HG03139 (cell line): ENCODE measurements at regions not wholly inside any gene's neighbourhood (a gene's known extent, or its start where the extent isn't known, plus 50 kb on each side); places are given as distances from the start of the nearest gene placed in this dataset.
"Not testable (repeated sequence)": the region's sequence is repeated elsewhere in the genome, so short reads cannot be mapped to it uniquely, and the experiment has no call there.

ENCODE experiments used
- ATAC-seq: cut with Tn5 transposase; IDR thresholded peaks from one replicate; pipeline ENCODE4 v1.9.1; 2021; ENCODE audit not compliant: unreplicated experiment

GRCh38 chr4:20196476-20196875 is 55.2 kb upstream of the SLIT2 start:
- ATAC-seq: no peak

DNA sequence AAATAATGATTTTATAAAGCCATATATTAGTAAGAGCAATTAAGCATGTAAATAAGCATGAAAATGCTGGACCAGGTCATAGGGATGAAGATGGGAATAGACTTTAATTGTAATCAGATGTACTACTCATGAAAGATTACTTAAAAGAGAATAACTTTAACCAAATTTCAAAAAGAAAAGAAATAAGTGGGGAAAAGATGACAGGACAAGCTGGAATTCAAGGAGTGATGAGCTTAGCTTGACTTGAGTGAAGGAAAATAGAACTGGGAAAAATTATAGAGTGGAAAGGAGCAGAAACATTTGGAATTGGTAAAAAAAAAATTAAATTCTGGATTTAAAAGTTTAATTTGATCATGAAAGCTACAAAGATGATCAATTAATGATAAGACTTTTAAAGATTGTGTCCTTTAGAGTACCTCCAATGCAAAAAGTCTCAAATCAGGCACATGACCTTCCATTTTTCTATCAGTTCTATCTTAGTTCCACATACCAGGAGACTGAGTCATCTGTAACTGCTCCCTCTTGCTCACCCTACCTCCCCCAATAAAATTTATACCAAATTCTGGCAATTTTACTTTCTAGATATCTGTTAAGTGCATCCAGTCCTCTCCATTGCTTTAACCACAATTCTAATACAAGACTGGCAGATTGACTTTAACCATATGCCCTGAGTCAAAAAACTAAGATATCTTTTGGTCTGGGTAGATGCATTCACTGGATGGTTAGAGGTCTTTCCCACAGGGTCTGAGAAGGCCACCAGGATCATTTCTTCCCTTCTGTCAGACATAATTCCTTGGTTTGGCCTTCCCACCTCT is 56.4 kb upstream of the SLIT2 start:
- ATAC-seq: no peak

DNA sequence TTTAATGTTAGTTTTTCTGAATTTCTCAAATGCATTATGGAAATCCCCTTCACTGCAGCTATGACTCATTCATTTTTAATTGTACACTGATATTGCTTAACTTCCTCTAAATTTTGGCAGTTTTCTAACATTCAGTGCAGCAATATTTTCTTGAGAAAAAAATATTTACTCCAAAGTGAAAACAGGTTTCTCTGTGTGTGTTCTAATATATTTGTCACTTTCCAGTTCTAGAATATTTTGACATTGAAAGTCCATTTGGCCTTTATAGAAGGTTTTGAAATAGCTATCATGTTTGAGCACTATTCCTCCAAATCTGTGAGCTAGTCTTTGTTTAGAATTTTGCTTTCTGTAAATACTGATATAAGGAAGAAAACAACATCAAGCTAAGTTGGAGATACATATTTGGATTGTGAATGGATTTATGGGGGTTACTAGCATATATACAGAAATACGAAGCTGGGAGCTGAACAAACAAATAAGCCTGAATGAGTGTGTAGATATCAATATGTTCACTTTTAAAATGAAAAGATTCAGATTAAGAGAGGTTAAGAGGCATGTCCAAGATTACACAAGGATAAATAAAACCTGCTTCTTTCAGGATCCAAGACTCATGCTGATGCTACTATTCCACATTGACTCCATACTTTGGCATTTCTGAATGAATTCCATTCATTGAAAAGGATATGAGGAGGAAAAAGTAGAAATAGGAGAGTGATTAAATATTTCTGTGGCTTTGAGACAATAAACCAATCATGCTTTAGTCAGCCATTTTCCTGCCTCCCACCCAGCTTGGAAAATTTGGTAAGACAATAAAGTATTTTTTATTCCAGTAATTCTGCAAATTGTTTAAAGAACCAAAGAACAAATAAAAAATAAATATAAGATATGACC is 57.3 kb upstream of the SLIT2 start:
- ATAC-seq: no peak

GRCh38 chr4:20193141-20193936 is 58.4 kb upstream of the SLIT2 start:
- ATAC-seq: no peak

GRCh38 chr4:20192736-20193135 is 59.0 kb upstream of the SLIT2 start:
- ATAC-seq: no peak

DNA sequence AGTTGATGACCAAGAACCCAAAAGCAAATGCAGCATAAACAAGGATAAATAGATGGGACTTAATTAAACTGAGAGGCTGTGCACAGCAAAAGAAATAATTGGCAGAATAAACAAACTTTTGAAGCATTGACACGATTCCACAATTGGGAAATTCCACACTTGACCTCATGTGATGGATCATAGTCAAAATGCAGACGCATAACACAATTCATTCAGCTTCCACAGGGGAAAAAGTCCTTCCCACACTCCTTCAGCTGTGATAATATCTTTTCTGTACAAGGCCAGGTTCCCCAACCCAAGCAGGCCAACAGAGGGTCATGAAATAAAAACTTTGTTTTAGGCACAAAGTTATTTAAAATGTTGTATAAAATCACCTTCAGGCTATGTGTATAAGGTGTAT is 66.6 kb upstream of the SLIT2 start:
- ATAC-seq: no peak

GRCh38 chr4:20183131-20183530 is 68.6 kb upstream of the SLIT2 start:
- ATAC-seq: not testable (repeated sequence)

DNA sequence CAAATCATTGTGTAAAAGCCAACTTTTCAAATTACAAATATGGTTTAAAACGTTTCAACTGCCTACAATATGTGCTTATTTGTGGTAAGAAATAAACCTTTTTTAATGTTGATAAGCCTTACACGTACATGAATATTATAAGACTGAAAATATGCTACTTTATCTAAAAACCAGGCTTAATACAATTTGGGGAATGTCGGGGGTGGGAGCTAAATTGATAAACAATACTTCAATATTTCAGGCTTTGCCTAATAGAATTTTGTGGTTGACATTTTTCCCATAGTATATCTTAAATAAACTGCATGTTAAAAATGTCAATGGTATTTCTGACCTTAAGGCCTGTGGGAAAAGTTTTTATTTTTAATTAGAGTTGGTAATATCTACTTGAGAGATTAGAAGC is 69.8 kb upstream of the SLIT2 start:
- no peak for ATAC-seq

- ATAC-seq: no peak
Observed at GRCh38 chr4:20180509-20180908, 71.2 kb upstream of the SLIT2 start.

GRCh38 chr4:20178902-20179576 is 72.7 kb upstream of the SLIT2 start:
- no peak for ATAC-seq

DNA sequence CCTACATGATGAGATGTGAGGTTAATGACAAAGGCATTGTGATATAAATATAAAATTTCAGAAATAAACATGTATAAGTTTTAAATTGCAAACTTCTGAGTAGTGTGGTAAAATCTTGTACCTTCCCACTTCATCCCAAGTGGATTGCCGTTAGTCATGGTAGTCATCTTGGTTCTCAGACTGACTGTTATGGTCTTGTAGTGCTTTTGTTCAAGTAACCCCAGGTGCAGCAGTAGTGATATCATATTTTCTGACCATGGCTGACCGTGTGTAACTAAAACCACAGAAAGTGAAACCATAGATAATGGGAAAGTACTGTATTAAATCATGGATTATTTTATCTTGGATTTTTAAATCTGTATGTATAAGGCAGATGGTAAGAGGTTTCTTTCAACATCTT is 74.8 kb upstream of the SLIT2 start:
- no peak for ATAC-seq

DNA sequence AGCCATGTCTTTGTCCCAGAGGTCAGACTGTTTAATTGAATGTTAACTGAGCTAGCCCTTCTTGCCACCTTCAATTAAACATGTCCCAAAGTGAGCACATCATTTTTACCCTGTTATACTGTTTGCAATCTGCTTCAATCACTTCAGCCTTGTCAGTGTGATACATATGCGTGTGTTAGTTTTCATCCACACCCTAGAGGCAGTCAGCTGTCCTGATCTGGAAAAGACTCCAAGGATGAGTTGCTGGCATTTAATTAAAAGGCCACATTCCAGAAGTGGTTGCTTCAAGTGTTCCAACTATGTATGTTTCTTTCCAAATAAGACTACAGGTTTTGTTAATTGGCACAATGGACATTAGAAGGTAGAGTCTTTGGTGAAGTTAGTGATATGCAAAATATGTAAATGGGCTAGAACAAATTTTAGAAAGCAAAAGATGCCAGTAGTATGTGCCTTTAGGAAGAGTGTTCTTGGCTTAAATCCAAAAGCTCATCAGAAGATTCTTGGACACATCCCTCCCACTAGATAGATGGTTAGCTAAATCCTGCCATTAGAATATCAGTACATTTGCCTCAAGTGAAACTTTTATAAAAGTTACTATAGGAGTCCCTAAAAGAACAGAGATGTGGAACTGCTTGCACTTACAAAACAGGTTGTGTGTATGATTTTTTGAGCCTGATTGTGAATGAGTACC is 79.5 kb upstream of the SLIT2 start:
- no peak for ATAC-seq

- no peak for ATAC-seq
Observed at GRCh38 chr4:20166544-20166943, 85.2 kb upstream of the SLIT2 start.

GRCh38 chr4:20159516-20159915 is 92.2 kb upstream of the SLIT2 start:
- no peak for ATAC-seq

GRCh38 chr4:20158195-20158594 is 93.5 kb upstream of the SLIT2 start:
- ATAC-seq: no peak

- ATAC-seq: no peak
Observed at GRCh38 chr4:20151436-20151835, 100.3 kb upstream of the SLIT2 start.

DNA sequence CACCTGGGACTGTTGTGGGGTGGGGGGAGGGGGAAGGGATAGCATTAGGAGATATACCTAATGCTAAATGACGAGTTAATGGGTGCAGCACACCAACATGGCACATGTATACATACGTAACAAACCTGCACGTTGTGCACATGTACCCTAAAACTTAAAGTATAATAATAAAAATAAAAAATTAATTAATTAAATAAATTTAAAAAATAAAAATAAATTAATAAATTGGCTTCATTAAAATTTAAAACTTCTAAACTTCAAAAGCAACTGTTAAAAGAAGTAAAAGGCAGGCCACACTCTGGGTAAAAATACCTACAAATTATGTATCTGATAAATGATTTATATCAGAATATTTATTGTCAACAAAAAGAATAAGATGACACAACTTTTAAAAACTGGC is 102.6 kb upstream of the SLIT2 start:
- not testable (repeated sequence) for ATAC-seq

- no peak for ATAC-seq
Observed at GRCh38 chr4:20137176-20137575, 114.5 kb upstream of the SLIT2 start.

DNA sequence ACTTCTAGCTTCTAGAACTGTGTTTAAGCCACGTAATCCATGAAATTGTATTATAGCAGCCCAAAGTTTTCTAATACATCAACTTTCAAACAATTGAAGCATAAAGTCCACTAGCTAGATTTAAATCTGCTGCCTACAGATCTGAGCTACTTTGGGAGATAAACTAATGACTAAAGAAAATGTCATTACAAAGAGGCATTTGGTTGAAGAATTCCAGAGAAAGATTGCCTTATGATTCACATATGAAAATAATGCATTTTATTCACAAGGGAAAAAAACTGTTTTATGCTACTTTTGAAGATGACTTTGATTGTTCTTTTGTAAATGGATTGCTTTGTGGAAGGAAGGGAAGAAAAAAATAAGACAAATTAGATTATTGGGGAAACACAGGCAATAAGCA is 124.1 kb upstream of the SLIT2 start:
- ATAC-seq: no peak

- ATAC-seq: no peak
Observed at GRCh38 chr4:20126906-20127305, 124.8 kb upstream of the SLIT2 start.
